HG02588 (cell line): ENCODE measurements at regions not wholly inside any gene's neighbourhood (a gene's known extent, or its start where the extent isn't known, plus 50 kb on each side); places are given as distances from the start of the nearest gene placed in this dataset.
"Not testable (repeated sequence)": the region's sequence is repeated elsewhere in the genome, so short reads cannot be mapped to it uniquely, and the experiment has no call there.

ENCODE experiments used
- ATAC-seq: cut with Tn5 transposase; IDR thresholded peaks from one replicate; pipeline ENCODE4 v1.9.1; 2021; ENCODE audit warnings: mild to moderate bottlenecking, moderate library complexity; ENCODE audit not compliant: unreplicated experiment

- no peak for ATAC-seq
Observed at GRCh38 chr4:58871509-58871908, 1761.3 kb upstream of the IGFBP7 start.

- no peak for ATAC-seq
Observed at GRCh38 chr4:58849026-58849425, 1738.8 kb upstream of the IGFBP7 start.

GRCh38 chr4:58843455-58843854 is 1733.3 kb upstream of the IGFBP7 start:
- ATAC-seq: no peak

GRCh38 chr4:58833126-58833525 is 1722.9 kb upstream of the IGFBP7 start:
- no peak for ATAC-seq

GRCh38 chr4:58825278-58825677 is 1715.1 kb upstream of the IGFBP7 start:
- no peak for ATAC-seq

- not testable (repeated sequence) for ATAC-seq
Observed at GRCh38 chr4:58818560-58818959, 1708.4 kb upstream of the IGFBP7 start.

GRCh38 chr4:58809948-58810347 is 1699.8 kb upstream of the IGFBP7 start:
- no peak for ATAC-seq

GRCh38 chr4:58809366-58809765 is 1699.2 kb upstream of the IGFBP7 start:
- ATAC-seq: no peak

- no peak for ATAC-seq
Observed at GRCh38 chr4:58808817-58809216, 1698.6 kb upstream of the IGFBP7 start.

GRCh38 chr4:58807843-58808615 is 1697.8 kb upstream of the IGFBP7 start:
- ATAC-seq: no peak

GRCh38 chr4:58776627-58777026 is 1666.4 kb upstream of the IGFBP7 start:
- ATAC-seq: no peak

GRCh38 chr4:58767598-58767997 is 1657.4 kb upstream of the IGFBP7 start:
- ATAC-seq: no peak

- ATAC-seq: no peak
Observed at GRCh38 chr4:58766763-58767162, 1656.6 kb upstream of the IGFBP7 start.

GRCh38 chr4:58761563-58761962 is 1651.4 kb upstream of the IGFBP7 start:
- no peak for ATAC-seq

- no peak for ATAC-seq
Observed at GRCh38 chr4:58760737-58761136, 1650.6 kb upstream of the IGFBP7 start.

- ATAC-seq: no peak
Observed at GRCh38 chr4:58760100-58760499, 1649.9 kb upstream of the IGFBP7 start.

- no peak for ATAC-seq
Observed at GRCh38 chr4:58749206-58749605, 1639.0 kb upstream of the IGFBP7 start.

- ATAC-seq: no peak
Observed at GRCh38 chr4:58740897-58741296, 1630.7 kb upstream of the IGFBP7 start.

GRCh38 chr4:58739275-58739674 is 1629.1 kb upstream of the IGFBP7 start:
- no peak for ATAC-seq

- no peak for ATAC-seq
Observed at GRCh38 chr4:58738375-58738774, 1628.2 kb upstream of the IGFBP7 start.

- no peak for ATAC-seq
Observed at GRCh38 chr4:58734030-58734674, 1624.0 kb upstream of the IGFBP7 start.

GRCh38 chr4:58732973-58733372 is 1622.8 kb upstream of the IGFBP7 start:
- no peak for ATAC-seq

- no peak for ATAC-seq
Observed at GRCh38 chr4:58723954-58724353, 1613.8 kb upstream of the IGFBP7 start.
